Upper lobe of right lung (tissue), 1 donor: ENCODE measurements at regions not wholly inside any gene's neighbourhood (a gene's known extent, or its start where the extent isn't known, plus 50 kb on each side); places are given as distances from the start of the nearest gene placed in this dataset.

Experiments used
- ATAC-seq: fragments of 200-7000 bp; cut with Tn5 transposase; one replicate; pipeline ENCODE4 v1.9.1; 2020; ENCODE audit warnings: mild to moderate bottlenecking, moderate library complexity
- DNase-seq: peaks from one replicate; pipeline ENCODE4 v3.0.0-alpha.2; 2020
- H3K27ac ChIP-seq: fragments of 200-600 bp; one replicate; pipeline ENCODE4 v1.8.0; 2022
- H3K27me3 ChIP-seq: fragments of 200-600 bp; one replicate; pipeline ENCODE4 v1.8.0; 2022; ENCODE audit warnings: mild to moderate bottlenecking
- H3K36me3 ChIP-seq: fragments of 200-600 bp; one replicate; pipeline ENCODE4 v1.8.0; 2022
- H3K4me1 ChIP-seq: fragments of 200-600 bp; one replicate; pipeline ENCODE4 v1.8.0; 2022
- H3K4me3 ChIP-seq: fragments of 200-600 bp; one replicate; pipeline ENCODE4 v1.8.0; 2022; ENCODE audit warnings: mild to moderate bottlenecking
- H3K9me3 ChIP-seq: fragments of 200-600 bp; one replicate; pipeline ENCODE4 v1.8.0; 2022
- CTCF ChIP-seq: fragments of 200-600 bp; IDR thresholded peaks from one replicate; pipeline ENCODE4 v1.8.0; 2022; ENCODE audit warnings: antibody characterized with exemption
- intact Hi-C: fragments of 100-400 bp; cut with DNase I; formaldehyde crosslinking; loops from one replicate; pipeline ENCODE4 v1.11.0; 2022
- donor health status: DM: no; HTN: yes; CAD: no; lungs with severe emphysema.

- Histone ChIP-seq H3K4me1 (no peaks in the 10 kb centered on the region), H3K4me3 (no peak overlapping the region), H3K9me3 (no peaks in the 10 kb centered on the region), H3K36me3 (no peaks in the 10 kb centered on the region), H3K27ac (no peak overlapping the region), H3K27me3 (no peaks in the 10 kb centered on the region)
- DNase-seq (no peak), ATAC-seq (no peak)
- TF ChIP-seq CTCF: no peak
- intact Hi-C loops: no loop called here
Measured at GRCh38 chr2:20125616-20126015, 74.2 kb upstream of the LAPTM4A start.

DNA sequence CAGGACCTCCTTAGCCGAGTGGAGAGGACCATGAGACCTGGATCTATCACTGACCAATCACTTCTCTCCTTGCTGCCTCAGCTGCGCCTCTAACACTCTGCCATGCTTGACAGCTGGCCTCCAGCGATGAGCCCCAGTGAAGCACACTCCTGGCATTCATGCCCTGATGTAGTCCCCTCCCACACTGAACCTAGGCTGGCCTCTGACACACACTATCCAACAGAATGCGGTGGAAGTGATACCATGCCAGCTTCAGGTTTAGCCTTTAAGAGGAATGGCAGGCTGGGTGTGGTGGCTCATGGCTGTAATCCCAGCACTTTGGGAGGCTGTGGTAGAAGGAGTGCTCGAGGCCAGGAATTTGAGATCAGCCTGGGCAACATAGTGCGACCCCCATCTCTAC lies 73.7 kb upstream of the LAPTM4A start:
- Histone ChIP-seq H3K27me3 (no peaks in the 10 kb centered on the region), H3K27ac (no peak overlapping the region), H3K4me3 (no peak overlapping the region), H3K36me3 (no peaks in the 10 kb centered on the region), H3K9me3 (no peaks in the 10 kb centered on the region), H3K4me1 (no peaks in the 10 kb centered on the region)
- ATAC-seq: no peak
- intact Hi-C loops: no loop called here
- no peak for DNase-seq
- no peak for TF ChIP-seq CTCF

- no peak for TF ChIP-seq CTCF
- Histone ChIP-seq H3K4me1 (no peaks in the 10 kb centered on the region), H3K4me3 (no peak overlapping the region), H3K9me3 (no peaks in the 10 kb centered on the region), H3K27me3 (no peaks in the 10 kb centered on the region), H3K27ac (no peak overlapping the region), H3K36me3 (no peaks in the 10 kb centered on the region)
- intact Hi-C loops: no loop called here
- no peak for ATAC-seq
- no peak for DNase-seq
Measured at GRCh38 chr2:20123871-20124594, 72.6 kb upstream of the LAPTM4A start.

DNA sequence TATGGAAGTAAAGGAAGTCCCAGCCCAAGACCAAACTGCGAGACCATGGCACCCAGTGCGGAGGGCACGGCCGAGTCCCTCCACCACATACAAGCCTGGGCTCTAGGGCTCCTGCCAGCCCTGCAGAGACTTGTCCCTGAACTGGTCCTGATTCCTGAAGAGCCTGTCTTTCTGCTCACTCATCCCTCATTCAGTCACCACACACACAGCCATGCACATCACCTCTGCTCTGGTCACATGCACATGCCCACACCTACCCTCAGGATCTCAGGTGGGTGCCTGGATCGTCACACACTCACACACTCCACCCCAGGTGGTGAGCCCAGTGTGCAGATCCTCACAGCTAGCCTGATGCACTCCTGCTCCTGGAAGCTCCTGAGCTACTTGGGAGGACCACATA lies 71.4 kb upstream of the LAPTM4A start:
- no peak overlapping the region for H3K4me3 ChIP-seq
- no peaks in the 10 kb centered on the region for H3K27me3 ChIP-seq
- H3K4me1 ChIP-seq: no peaks in the 10 kb centered on the region
- no peak for TF ChIP-seq CTCF
- DNase-seq (no peak), ATAC-seq (no peak)
- no peaks in the 10 kb centered on the region for H3K36me3 ChIP-seq
- intact Hi-C loops: no loop called here
- H3K9me3 ChIP-seq: no peaks in the 10 kb centered on the region
- H3K27ac ChIP-seq: no peak overlapping the region

- DNase-seq (no peak), ATAC-seq (no peak)
- Histone ChIP-seq H3K4me1 (no peaks in the 10 kb centered on the region), H3K9me3 (no peaks in the 10 kb centered on the region), H3K27ac (no peak overlapping the region), H3K4me3 (no peak overlapping the region), H3K27me3 (no peaks in the 10 kb centered on the region), H3K36me3 (no peaks in the 10 kb centered on the region)
- intact Hi-C loops: no loop called here
- TF ChIP-seq CTCF: no peak
Measured at GRCh38 chr2:20120569-20121416, 69.4 kb upstream of the LAPTM4A start.
